Islet of Langerhans (tissue), 1 donor: ENCODE measurements at regions not wholly inside any gene's neighbourhood (a gene's known extent, or its start where the extent isn't known, plus 50 kb on each side); places are given as distances from the start of the nearest gene placed in this dataset.

Experiments
- FAIRE-seq: peaks from one replicate; lab custom pipeline; 2011; peaks lifted over from hg19 to GRCh38; lab: Jason Lieb, UNC

GRCh38 chr9:107712390-107712789, 222.8 kb upstream of the KLF4 start:
- FAIRE-seq, result no peak

- FAIRE-seq, result no peak
Measured at GRCh38 chr9:107711542-107711941, 222.0 kb upstream of the KLF4 start.

- no peak for FAIRE-seq
Measured at GRCh38 chr9:107710953-107711352, 221.4 kb upstream of the KLF4 start.

DNA sequence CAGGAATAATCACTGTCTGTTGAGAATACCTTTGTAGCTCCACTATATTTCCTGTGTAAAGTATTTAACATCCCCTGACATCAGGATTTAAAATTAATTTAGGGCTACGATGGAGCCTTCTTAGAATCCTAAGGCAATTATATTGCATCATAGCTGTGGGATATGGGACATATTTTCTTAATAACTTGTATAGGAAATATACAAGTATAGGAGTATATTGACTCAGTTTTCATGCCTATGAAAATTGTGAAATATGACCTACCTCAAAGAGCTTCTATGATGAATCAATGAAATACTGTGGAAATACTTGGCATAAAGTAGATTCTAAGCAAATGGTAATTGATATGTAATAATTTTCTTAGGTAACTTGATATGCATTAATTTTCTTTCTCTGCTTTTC, 221.0 kb upstream of the KLF4 start:
- no peak for FAIRE-seq

GRCh38 chr9:107708791-107709190, 219.2 kb upstream of the KLF4 start:
- no peak for FAIRE-seq

DNA sequence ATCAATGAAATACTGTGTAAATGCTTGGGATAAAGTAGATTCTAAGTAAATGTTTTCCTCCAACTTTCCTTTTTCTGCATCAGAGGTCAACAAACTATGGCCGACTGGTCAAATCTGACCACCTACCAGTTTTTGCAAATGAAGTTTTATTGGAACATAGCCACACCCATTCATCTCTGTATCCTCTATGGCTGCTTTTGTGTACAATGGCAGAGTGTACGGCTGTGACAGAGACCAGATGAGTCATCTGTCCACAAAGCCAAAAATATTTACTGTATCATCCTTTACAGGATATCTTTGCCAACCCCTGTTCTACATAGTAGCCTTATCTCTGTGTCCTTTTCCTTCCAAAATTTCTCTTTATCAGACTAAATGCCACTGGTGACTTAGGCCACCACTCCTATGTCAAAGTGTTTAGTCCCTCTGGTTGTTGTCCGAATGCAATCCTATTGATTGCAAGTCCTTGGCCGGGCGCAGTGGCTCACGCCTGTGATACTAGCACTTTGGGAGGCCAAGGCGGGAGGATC, 218.4 kb upstream of the KLF4 start:
- no peak for FAIRE-seq

- FAIRE-seq, result no peak
Measured at GRCh38 chr9:107707428-107707837, 217.9 kb upstream of the KLF4 start.

- FAIRE-seq, result no peak
Measured at GRCh38 chr9:107706701-107707427, 217.3 kb upstream of the KLF4 start.

DNA sequence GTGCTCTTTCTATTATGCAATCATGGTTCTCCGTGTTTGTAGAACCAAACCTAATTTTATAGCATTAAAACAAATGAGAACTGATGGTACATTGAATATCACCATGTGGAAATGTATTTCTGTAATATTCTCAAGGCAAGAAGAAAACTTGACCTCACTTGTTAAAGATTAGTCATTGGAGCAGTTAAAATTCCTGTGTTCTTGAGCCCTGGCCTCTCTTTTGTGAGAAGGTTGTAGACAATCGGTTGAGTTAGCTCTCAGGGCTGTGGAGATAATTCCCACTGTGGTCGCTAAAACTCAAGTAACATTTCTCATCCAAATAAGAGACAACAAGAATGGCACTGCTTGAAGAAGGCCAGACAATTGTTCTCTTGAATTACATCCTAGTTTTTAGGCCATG, 216.0 kb upstream of the KLF4 start:
- FAIRE-seq, result no peak

GRCh38 chr9:107704774-107705173, 215.2 kb upstream of the KLF4 start:
- FAIRE-seq, result no peak

DNA sequence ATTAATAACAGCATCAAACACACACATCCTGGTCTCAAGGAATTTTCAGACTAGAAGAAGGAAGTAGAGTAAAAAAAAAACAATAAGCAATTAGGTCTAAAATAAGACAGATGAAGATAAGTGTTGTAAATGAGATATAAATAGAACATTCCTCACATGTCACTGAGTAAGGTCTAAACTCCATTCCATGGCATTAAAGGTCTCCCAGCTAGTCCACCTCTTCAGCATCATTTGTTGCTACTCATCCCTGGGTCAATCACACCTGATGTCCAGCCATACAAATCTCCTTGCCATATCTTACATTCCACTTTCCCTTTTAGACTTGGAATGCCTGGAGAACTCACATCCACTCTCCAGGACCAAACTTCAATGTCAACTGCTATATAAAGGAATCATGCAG, 214.1 kb upstream of the KLF4 start:
- no peak for FAIRE-seq

- FAIRE-seq, result no peak
Measured at GRCh38 chr9:107700847-107701246, 211.3 kb upstream of the KLF4 start.

DNA sequence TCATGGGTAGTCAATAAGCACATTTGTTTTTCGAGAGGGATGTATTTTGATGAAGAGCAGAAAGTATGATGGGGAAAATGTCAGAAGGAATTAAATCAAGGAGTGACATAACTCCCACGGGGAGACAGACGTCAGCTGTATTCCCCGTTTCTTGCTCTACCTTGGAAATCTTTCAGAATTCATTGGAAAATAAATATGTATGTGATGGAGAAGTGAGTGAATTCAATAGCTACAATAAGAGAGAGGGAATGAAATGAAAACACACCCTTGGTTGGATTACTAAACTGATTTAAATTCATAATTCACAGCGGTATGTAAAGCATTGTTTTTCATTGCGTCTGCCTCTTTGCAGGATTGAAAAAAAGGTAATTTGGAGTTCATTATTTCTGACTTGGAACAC, 209.7 kb upstream of the KLF4 start:
- no peak for FAIRE-seq

DNA sequence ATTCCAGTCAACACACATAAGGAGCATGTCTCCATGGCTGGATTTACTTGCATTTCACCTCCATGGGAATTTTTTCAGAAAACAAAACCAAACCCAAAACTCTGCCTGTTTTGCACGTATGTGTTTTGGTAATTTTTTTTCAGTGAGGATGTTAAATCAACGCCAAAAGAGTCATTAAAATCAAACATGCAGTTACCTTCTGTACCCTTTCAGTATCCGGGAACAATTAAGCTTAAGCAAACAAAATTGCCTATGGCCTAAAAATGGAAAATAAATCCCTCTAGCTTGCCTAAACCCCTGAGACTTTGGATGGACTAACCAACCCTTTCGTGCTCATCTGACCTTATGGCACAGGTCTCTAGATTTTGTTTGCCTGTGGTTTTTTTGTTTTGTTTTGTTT, 209.2 kb upstream of the KLF4 start:
- no peak for FAIRE-seq

GRCh38 chr9:107696302-107696701, 206.7 kb upstream of the KLF4 start:
- no peak for FAIRE-seq

GRCh38 chr9:107694390-107694789, 204.8 kb upstream of the KLF4 start:
- FAIRE-seq, result no peak

- no peak for FAIRE-seq
Measured at GRCh38 chr9:107693625-107694326, 204.2 kb upstream of the KLF4 start.

DNA sequence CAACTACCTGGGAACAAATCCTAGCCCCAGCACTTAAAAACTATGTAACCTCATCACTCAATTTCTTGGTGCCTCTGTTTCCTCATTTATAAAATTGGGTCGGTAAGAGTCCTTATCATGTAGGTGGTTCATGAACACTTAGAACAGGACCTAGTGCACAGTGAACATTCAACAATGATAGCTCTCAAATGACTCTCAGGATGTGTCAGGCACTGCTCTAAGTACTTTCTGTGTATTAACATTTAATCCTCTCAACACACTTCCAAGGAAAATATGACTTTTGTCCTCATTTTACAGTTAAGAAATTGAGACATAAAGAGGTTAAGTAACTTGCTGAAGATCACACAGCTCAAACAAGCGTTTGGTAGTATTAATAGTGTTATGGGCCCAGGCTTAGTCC, 202.1 kb upstream of the KLF4 start:
- FAIRE-seq, result no peak

GRCh38 chr9:107690021-107690420, 200.5 kb upstream of the KLF4 start:
- no peak for FAIRE-seq

DNA sequence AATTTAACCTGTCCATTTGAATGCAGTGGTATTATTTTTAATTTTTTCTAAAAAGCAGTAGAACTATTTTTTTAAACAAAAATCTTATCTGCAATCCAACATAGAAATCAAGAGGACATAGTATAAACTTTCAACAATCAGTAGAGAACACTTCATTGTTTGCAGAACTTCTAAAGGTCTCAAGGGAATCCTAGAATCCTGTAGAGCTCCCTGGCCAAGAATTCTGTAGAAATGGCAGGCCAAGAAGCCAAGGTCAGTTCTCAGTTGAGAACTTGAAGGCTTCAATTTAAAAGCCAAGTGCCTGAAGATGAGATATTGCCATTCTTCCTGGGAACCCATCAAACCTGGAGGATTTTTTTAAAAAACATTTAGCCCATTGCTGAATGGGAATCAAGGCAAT, 199.2 kb upstream of the KLF4 start:
- no peak for FAIRE-seq

DNA sequence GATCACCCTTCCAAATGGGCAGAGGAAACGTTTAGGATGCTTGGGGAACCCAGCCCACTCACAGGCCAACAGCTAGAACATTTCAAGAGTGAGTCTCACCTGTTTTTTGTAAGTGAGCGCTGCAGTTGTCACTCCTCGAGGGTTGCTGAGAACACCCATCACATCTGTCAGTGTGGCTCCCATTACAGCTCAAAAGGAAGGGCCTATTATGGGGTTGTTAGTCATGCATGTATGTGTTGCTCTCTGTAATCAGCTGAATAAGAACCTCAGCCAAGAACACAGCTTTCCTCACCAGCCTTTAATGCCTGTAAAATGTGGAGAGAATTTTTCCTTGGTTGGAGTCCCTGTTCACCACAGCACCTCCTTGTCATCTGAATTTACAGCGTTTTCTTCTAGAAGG, 196.3 kb upstream of the KLF4 start:
- no peak for FAIRE-seq

DNA sequence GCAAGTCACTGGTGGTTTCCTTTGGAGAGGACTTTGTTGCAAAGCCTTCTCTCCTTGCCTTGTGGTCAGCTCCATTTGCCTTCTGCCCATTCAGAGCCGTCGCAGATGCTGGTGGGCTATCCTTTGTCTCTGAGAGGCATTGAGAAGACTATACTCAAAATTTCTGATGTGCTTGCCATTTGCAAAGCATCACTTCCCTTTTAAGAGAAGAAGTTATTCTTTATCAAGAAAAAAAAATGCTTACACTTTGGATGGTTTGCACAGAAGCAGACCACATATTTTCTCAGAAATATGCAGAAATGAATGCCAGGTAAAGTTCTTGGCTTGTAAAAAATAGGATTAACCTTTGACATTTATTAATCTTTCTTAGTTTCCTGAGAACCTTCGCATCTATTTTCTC, 195.8 kb upstream of the KLF4 start:
- FAIRE-seq, result no peak

GRCh38 chr9:107684224-107684623, 194.7 kb upstream of the KLF4 start:
- FAIRE-seq, result no peak

GRCh38 chr9:107683566-107683965, 194.0 kb upstream of the KLF4 start:
- FAIRE-seq, result no peak
